Activated T-helper 1 cell treated with Interleukin-2 at 50 U/mL for 16 hours (primary cell): ENCODE measurements at regions not wholly inside any gene's neighbourhood (a gene's known extent, or its start where the extent isn't known, plus 50 kb on each side); places are given as distances from the start of the nearest gene placed in this dataset.

Experiments used
- DNase-seq: peaks from one replicate; pipeline ENCODE4 v3.0.0-alpha.2; 2020; ENCODE audit warnings: low read depth

- no peak for DNase-seq
These were observed 726.0 kb upstream of the ZNF385D start for GRCh38 chr3:22476976-22477375.

- no peak for DNase-seq
These were observed 717.2 kb upstream of the UBE2E2 start for GRCh38 chr3:22485954-22486353.

GRCh38 chr3:22490747-22491146 lies 712.4 kb upstream of the UBE2E2 start:
- no peak for DNase-seq

- no peak for DNase-seq
These were observed 711.8 kb upstream of the UBE2E2 start for GRCh38 chr3:22491344-22491743.

GRCh38 chr3:22492342-22492741 lies 710.8 kb upstream of the UBE2E2 start:
- DNase-seq: no peak

- no peak for DNase-seq
These were observed 707.9 kb upstream of the UBE2E2 start for GRCh38 chr3:22495241-22495640.

GRCh38 chr3:22495791-22496190 lies 707.3 kb upstream of the UBE2E2 start:
- no peak for DNase-seq

- no peak for DNase-seq
These were observed 706.5 kb upstream of the UBE2E2 start for GRCh38 chr3:22496641-22497040.

- DNase-seq: no peak
These were observed 696.3 kb upstream of the UBE2E2 start for GRCh38 chr3:22506871-22507270.

- no peak for DNase-seq
These were observed 695.4 kb upstream of the UBE2E2 start for GRCh38 chr3:22507709-22508108.

GRCh38 chr3:22523925-22524324 lies 679.2 kb upstream of the UBE2E2 start:
- no peak for DNase-seq

- no peak for DNase-seq
These were observed 676.8 kb upstream of the UBE2E2 start for GRCh38 chr3:22526266-22526837.

- DNase-seq: no peak
These were observed 666.6 kb upstream of the UBE2E2 start for GRCh38 chr3:22536541-22536940.

GRCh38 chr3:22537560-22537959 lies 665.6 kb upstream of the UBE2E2 start:
- DNase-seq: no peak

GRCh38 chr3:22542311-22542710 lies 660.8 kb upstream of the UBE2E2 start:
- no peak for DNase-seq

GRCh38 chr3:22555753-22556435 lies 647.2 kb upstream of the UBE2E2 start:
- no peak for DNase-seq

- no peak for DNase-seq
These were observed 637.7 kb upstream of the UBE2E2 start for GRCh38 chr3:22565393-22565792.

- DNase-seq: no peak
These were observed 634.8 kb upstream of the UBE2E2 start for GRCh38 chr3:22568285-22568684.

GRCh38 chr3:22569570-22569969 lies 633.6 kb upstream of the UBE2E2 start:
- no peak for DNase-seq

- DNase-seq: no peak
These were observed 622.1 kb upstream of the UBE2E2 start for GRCh38 chr3:22581007-22581406.

- DNase-seq: no peak
These were observed 620.9 kb upstream of the UBE2E2 start for GRCh38 chr3:22582266-22582665.

GRCh38 chr3:22585504-22585903 lies 617.6 kb upstream of the UBE2E2 start:
- DNase-seq: no peak

- DNase-seq: no peak
These were observed 617.2 kb upstream of the UBE2E2 start for GRCh38 chr3:22585911-22586310.

- no peak for DNase-seq
These were observed 615.7 kb upstream of the UBE2E2 start for GRCh38 chr3:22587446-22587845.
